WTC11 (cell line): ENCODE measurements at regions not wholly inside any gene's neighbourhood (a gene's known extent, or its start where the extent isn't known, plus 50 kb on each side); places are given as distances from the start of the nearest gene placed in this dataset.

Experiments used
- ATAC-seq: fragments of 200-7000 bp; cut with Tn5 transposase; 2 replicates; pipeline ENCODE4 v1.10.0; 2021; ENCODE audit warnings: mild to moderate bottlenecking, moderate library complexity
- CTCF ChIA-PET: fragments of 300-600 bp; sonication (Branson Sonifier 250); formaldehyde crosslinking; loops from one replicate; lab custom pipeline; 2021; ENCODE audit warnings: antibody characterized with exemption; lab: Charles Lee
- POLR2A ChIA-PET: fragments of 350-600 bp; sonication (Branson Sonifier 250); formaldehyde crosslinking; loops from one replicate; lab custom pipeline; 2021; ENCODE audit warnings: antibody characterized with exemption; lab: Charles Lee
- DNase-seq: peaks from one replicate; pipeline ENCODE4 v3.0.0; 2021; ENCODE audit warnings: low spot score
- H3K27ac Mint-ChIP-seq: 2 replicates; pipeline ENCODE4 v1.8.0; 2021; ENCODE audit warnings: mixed read lengths
- H3K27me3 Mint-ChIP-seq: 2 replicates; pipeline ENCODE4 v1.8.0; 2021; ENCODE audit warnings: low read depth, mild to moderate bottlenecking, moderate library complexity, mixed read lengths
- H3K36me3 Mint-ChIP-seq: 2 replicates; pipeline ENCODE4 v1.8.0; 2021; ENCODE audit warnings: mixed read lengths
- H3K4me1 Mint-ChIP-seq: 2 replicates; pipeline ENCODE4 v1.8.0; 2022; ENCODE audit warnings: mixed read lengths
- H3K4me3 Mint-ChIP-seq: 2 replicates; pipeline ENCODE4 v1.8.0; 2021; ENCODE audit warnings: mild to moderate bottlenecking, moderate library complexity, mixed read lengths
- H3K9me3 Mint-ChIP-seq: 2 replicates; pipeline ENCODE4 v1.8.0; 2021; ENCODE audit warnings: mixed read lengths
- ATF6 ChIP-seq: sonication (generic); formaldehyde crosslinking; IDR thresholded peaks from 2 replicates; pipeline ENCODE4 v1.8.1; 2023; ENCODE audit warnings: mild to moderate bottlenecking, missing genetic modification reagents
- E2F1 ChIP-seq: sonication (generic); formaldehyde crosslinking; IDR thresholded peaks from 2 replicates; pipeline ENCODE4 v1.8.0; 2022; ENCODE audit warnings: mild to moderate bottlenecking, missing genetic modification reagents
- EMX1 ChIP-seq: fragments of 250-450 bp; sonication (Bioruptor Pico); IDR thresholded peaks from 2 replicates; pipeline ENCODE4 v1.8.0; 2021; ENCODE audit warnings: mild to moderate bottlenecking
- FOXJ3 ChIP-seq: sonication (generic); formaldehyde crosslinking; IDR thresholded peaks from 2 replicates; pipeline ENCODE4 v1.9.0; 2021; ENCODE audit warnings: missing genetic modification reagents, mild to moderate bottlenecking, borderline replicate concordance
- FOXK1 ChIP-seq: sonication (generic); formaldehyde crosslinking; IDR thresholded peaks from 2 replicates; pipeline ENCODE4 v1.8.0; 2022; ENCODE audit warnings: mild to moderate bottlenecking, moderate library complexity, missing genetic modification reagents
- GRHL2 ChIP-seq: fragments of 250-450 bp; sonication (Bioruptor Pico); IDR thresholded peaks from 2 replicates; pipeline ENCODE4 v1.8.0; 2022; ENCODE audit warnings: mild to moderate bottlenecking, moderate library complexity; ENCODE audit not compliant: insufficient replicate concordance, severe bottlenecking
- GTF2I ChIP-seq: fragments of 250-450 bp; sonication (Bioruptor Pico); conservative IDR thresholded peaks from 2 replicates; pipeline ENCODE4 v1.4.0; 2021; ENCODE audit warnings: mild to moderate bottlenecking
- IRF1 ChIP-seq: sonication (generic); formaldehyde crosslinking; IDR thresholded peaks from 2 replicates; pipeline ENCODE4 v1.8.0; 2023; ENCODE audit warnings: missing genetic modification reagents
- JAZF1 ChIP-seq: fragments of 250-450 bp; sonication (Bioruptor Pico); IDR thresholded peaks from 2 replicates; pipeline ENCODE4 v1.9.0; 2021; ENCODE audit warnings: moderate library complexity, mild to moderate bottlenecking, inconsistent platforms
- MLX ChIP-seq: sonication (generic); formaldehyde crosslinking; IDR thresholded peaks from 2 replicates; pipeline ENCODE4 v1.8.1; 2023; ENCODE audit warnings: mild to moderate bottlenecking, missing genetic modification reagents, moderate library complexity
- NFE2L1 ChIP-seq: sonication (generic); formaldehyde crosslinking; IDR thresholded peaks from 2 replicates; pipeline ENCODE4 v1.8.1; 2023; ENCODE audit warnings: missing genetic modification reagents
- NFYB ChIP-seq: sonication (generic); formaldehyde crosslinking; conservative IDR thresholded peaks from 2 replicates; pipeline ENCODE4 v1.8.0; 2022; ENCODE audit warnings: low read depth, missing genetic modification reagents
- OVOL2 ChIP-seq: fragments of 250-450 bp; sonication (Bioruptor Pico); IDR thresholded peaks from 2 replicates; pipeline ENCODE4 v1.9.0; 2021; ENCODE audit warnings: mild to moderate bottlenecking, borderline replicate concordance
- USF1 ChIP-seq: sonication (generic); formaldehyde crosslinking; IDR thresholded peaks from 2 replicates; pipeline ENCODE4 v1.8.0; 2022; ENCODE audit warnings: mild to moderate bottlenecking, missing genetic modification reagents
- ZNF219 ChIP-seq: sonication (generic); formaldehyde crosslinking; IDR thresholded peaks from 2 replicates; pipeline ENCODE4 v1.8.0; 2023; ENCODE audit warnings: missing genetic modification reagents, mild to moderate bottlenecking, borderline replicate concordance
- ZNF232 ChIP-seq: sonication (generic); formaldehyde crosslinking; IDR thresholded peaks from 2 replicates; pipeline ENCODE4 v1.8.0; 2022; ENCODE audit warnings: mild to moderate bottlenecking, missing genetic modification reagents
- ZNF263 ChIP-seq: sonication (generic); formaldehyde crosslinking; IDR thresholded peaks from 2 replicates; pipeline ENCODE4 v1.8.1; 2022; ENCODE audit warnings: low read depth, mild to moderate bottlenecking, moderate library complexity, missing genetic modification reagents
- ZNF317 ChIP-seq: sonication (generic); formaldehyde crosslinking; IDR thresholded peaks from 2 replicates; pipeline ENCODE4 v1.8.1; 2023; ENCODE audit warnings: low read depth, mild to moderate bottlenecking, moderate library complexity, missing genetic modification reagents, borderline replicate concordance
- ZNF671 ChIP-seq: fragments of 250-450 bp; sonication (Bioruptor Pico); IDR thresholded peaks from 2 replicates; pipeline ENCODE4 v1.8.0; 2021; ENCODE audit warnings: mild to moderate bottlenecking
- ZSCAN18 ChIP-seq: fragments of 250-450 bp; sonication (Bioruptor Pico); IDR thresholded peaks from 2 replicates; pipeline ENCODE4 v2.1.2; 2022; ENCODE audit warnings: mild to moderate bottlenecking, moderate library complexity

- no peak overlapping the region for H3K4me3 Mint-ChIP-seq
- no peaks in the 10 kb centered on the region for H3K9me3 Mint-ChIP-seq
- TF ChIP-seq ZNF263 (CRISPR knock-in tag) (no peak), ZNF232 (no peak), ZNF317 (CRISPR knock-in tag) (no peak), FOXK1 (CRISPR knock-in tag) (no peak), JAZF1 (CRISPR knock-in tag) (no peak), GRHL2 (CRISPR knock-in tag) (no peak), EMX1 (CRISPR knock-in tag) (no peak), E2F1 (CRISPR knock-in tag) (no peak), ZNF219 (CRISPR knock-in tag) (no peak), ZNF671 (CRISPR knock-in tag) (no peak), GTF2I (CRISPR knock-in tag) (no peak)
- TF ChIP-seq, all 79 proteins: peak for 0
- POLR2A ChIA-PET, result no interaction called here
- Mint-ChIP-seq H3K4me1 (0 out of 2 replicates have a peak, but pooled peaks cover 4% of the 10 kb centered on the region), H3K27ac (no peak overlapping the region), H3K36me3 (no peaks in the 10 kb centered on the region), H3K27me3 (peaks cover 4% of the 10 kb centered on the region)
- DNase-seq, result no peak
- ATAC-seq, result no peak
- CTCF ChIA-PET, result no interaction called here
These were observed 186.2 kb downstream of the POSTN start for GRCh38 chr13:37412241-37412921.

- H3K27me3 Mint-ChIP-seq, result no peaks in the 10 kb centered on the region; the same call in 1 of the 2 replicates
- no peak overlapping the region for H3K4me3 Mint-ChIP-seq
- TF ChIP-seq NFYB (CRISPR knock-in tag) (no peak), FOXJ3 (no peak), ZNF317 (CRISPR knock-in tag) (no peak), USF1 (CRISPR knock-in tag) (no peak), ZNF671 (CRISPR knock-in tag) (no peak), MLX (no peak), OVOL2 (no peak), NFE2L1 (CRISPR knock-in tag) (no peak), IRF1 (CRISPR knock-in tag) (no peak), ATF6 (CRISPR knock-in tag) (no peak), ZSCAN18 (CRISPR knock-in tag) (no peak)
- TF ChIP-seq, all 79 proteins: peak for 0
- ATAC-seq (no peak), DNase-seq (no peak)
- ChIA-PET CTCF (no interaction called here), POLR2A (no interaction called here)
- Mint-ChIP-seq H3K27ac (no peak overlapping the region), H3K36me3 (no peaks in the 10 kb centered on the region), H3K4me1 (0 out of 2 replicates have a peak, but pooled peaks cover 4% of the 10 kb centered on the region), H3K9me3 (no peaks in the 10 kb centered on the region)
These were observed 188.3 kb downstream of the POSTN start for GRCh38 chr13:37410316-37410715.
